ENCODE measurements at regions not wholly inside any gene's neighbourhood (a gene's known extent, or its start where the extent isn't known, plus 50 kb on each side); places are given as distances from the start of the nearest gene placed in this dataset.

DNA sequence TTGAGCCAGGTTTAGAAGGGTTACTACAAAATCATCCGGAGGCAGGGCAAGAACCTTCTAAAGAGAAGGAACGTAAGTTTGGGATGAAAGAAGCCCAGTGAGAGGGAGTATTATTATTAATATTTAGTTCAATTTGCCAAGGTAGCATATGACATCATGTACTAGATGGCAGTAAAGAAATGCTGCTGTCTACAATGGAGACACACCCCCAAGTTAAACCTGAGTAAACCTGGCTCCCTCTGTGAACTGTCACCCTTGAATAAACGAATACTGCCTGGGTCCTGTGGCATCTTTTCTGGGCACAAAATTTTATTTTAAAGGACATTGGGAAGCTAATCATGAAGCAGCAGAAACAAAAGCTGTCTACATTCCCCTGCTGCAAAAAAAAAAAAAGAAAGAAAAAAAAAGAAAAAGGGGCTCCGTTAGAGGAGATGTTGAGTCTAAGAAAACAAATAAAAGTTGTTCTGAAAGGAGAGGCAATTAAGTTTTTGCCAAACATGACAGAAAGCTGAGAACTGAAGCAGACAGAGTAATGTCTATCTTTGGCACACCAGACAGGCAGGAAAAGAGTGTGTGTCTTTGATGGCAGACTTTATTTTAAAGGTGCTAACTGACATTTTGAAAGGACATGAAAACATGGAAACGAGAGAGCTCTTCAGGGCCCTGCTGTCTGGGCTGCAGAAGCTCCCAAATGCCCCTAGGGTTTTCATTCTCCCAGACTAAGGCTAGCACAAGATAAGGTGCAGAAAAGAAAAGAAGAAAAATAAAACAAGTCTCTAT, 557.7 kb upstream of the CHAC2 start:
- TF ChIP-seq POLR2A (IDR thresholded peaks at IDR 0.05) (no peak), POLR2AphosphoS5 (IDR thresholded peaks at IDR 0.05) (no peak)
- TF ChIP-seq, protein P1, sequence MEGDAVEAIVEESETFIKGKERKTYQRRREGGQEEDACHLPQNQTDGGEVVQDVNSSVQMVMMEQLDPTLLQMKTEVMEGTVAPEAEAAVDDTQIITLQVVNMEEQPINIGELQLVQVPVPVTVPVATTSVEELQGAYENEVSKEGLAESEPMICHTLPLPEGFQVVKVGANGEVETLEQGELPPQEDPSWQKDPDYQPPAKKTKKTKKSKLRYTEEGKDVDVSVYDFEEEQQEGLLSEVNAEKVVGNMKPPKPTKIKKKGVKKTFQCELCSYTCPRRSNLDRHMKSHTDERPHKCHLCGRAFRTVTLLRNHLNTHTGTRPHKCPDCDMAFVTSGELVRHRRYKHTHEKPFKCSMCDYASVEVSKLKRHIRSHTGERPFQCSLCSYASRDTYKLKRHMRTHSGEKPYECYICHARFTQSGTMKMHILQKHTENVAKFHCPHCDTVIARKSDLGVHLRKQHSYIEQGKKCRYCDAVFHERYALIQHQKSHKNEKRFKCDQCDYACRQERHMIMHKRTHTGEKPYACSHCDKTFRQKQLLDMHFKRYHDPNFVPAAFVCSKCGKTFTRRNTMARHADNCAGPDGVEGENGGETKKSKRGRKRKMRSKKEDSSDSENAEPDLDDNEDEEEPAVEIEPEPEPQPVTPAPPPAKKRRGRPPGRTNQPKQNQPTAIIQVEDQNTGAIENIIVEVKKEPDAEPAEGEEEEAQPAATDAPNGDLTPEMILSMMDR (IDR thresholded peaks at IDR 0.05): no peak

All from transverse colon (tissue), 4 donors.